ENCODE measurements at regions not wholly inside any gene's neighbourhood (a gene's known extent, or its start where the extent isn't known, plus 50 kb on each side); places are given as distances from the start of the nearest gene placed in this dataset.

- no peak overlapping the region for H3K4me3 ChIP-seq (ENCODE audit: low read length)
- no peaks in the 10 kb centered on the region for H3K36me3 ChIP-seq (ENCODE audit: insufficient read depth, low read length)
- H3K27me3 ChIP-seq (ENCODE audit: insufficient read depth, low read depth, low read length), result no peaks in the 10 kb centered on the region
- H3K9ac ChIP-seq (ENCODE audit: low read length), result no peak overlapping the region
- no peaks in the 10 kb centered on the region for H3K79me2 ChIP-seq (replicated peaks; ENCODE audit: insufficient read depth, low read length)
- no peaks in the 10 kb centered on the region for H3K9me3 ChIP-seq (ENCODE audit: low read length)
- H3K4me2 ChIP-seq (ENCODE audit: low read length), result no peak overlapping the region
- no peak overlapping the region for H3K27ac ChIP-seq (ENCODE audit: low read length)
- no peak for TF ChIP-seq EZH2 (IDR thresholded peaks at IDR 0.05; ENCODE audit: borderline replicate concordance, insufficient read depth, low read length, poor library complexity, severe bottlenecking)
- no peak for TF ChIP-seq EP300 (conservative IDR thresholded peaks at IDR 0.05; ENCODE audit: poor library complexity, severe bottlenecking)
- TF ChIP-seq MXI1 (conservative IDR thresholded peaks at IDR 0.05; ENCODE audit: poor library complexity, severe bottlenecking), result no peak
- no peak for TF ChIP-seq SMC3 (conservative IDR thresholded peaks at IDR 0.05; ENCODE audit: poor library complexity)
- TF ChIP-seq CTCF (IDR thresholded peaks at IDR 0.05; ENCODE audit: poor library complexity, severe bottlenecking), result no peak
- no peak overlapping the region for H2AFZ ChIP-seq (ENCODE audit: low read depth, low read length)
- H4K20me1 ChIP-seq (ENCODE audit: insufficient read depth), result no peaks in the 10 kb centered on the region
- H3K9me2 ChIP-seq (ENCODE audit: insufficient read depth, low read length), result no peaks in the 10 kb centered on the region
- H3F3A ChIP-seq (ENCODE audit: insufficient read depth, low read length, poor library complexity, severe bottlenecking), result no peaks in the 10 kb centered on the region
Measured at GRCh38 chr1:81478219-81478618, 322.5 kb upstream of the ADGRL2 start.

GRCh38 chr1:81477710-81478109 is 323.0 kb upstream of the ADGRL2 start:
- Histone ChIP-seq H3K9me3 (ENCODE audit: low read length) (no peaks in the 10 kb centered on the region), H3K79me2 (replicated peaks; ENCODE audit: insufficient read depth, low read length) (no peaks in the 10 kb centered on the region), H3K4me2 (ENCODE audit: low read length) (no peak overlapping the region), H3K9me2 (ENCODE audit: insufficient read depth, low read length) (no peaks in the 10 kb centered on the region), H3K36me3 (ENCODE audit: insufficient read depth, low read length) (no peaks in the 10 kb centered on the region), H3K27me3 (ENCODE audit: insufficient read depth, low read depth, low read length) (no peaks in the 10 kb centered on the region), H3K4me3 (ENCODE audit: low read length) (no peak overlapping the region), H3K9ac (ENCODE audit: low read length) (no peak overlapping the region), H4K20me1 (ENCODE audit: insufficient read depth) (no peaks in the 10 kb centered on the region), H2AFZ (ENCODE audit: low read depth, low read length) (no peak overlapping the region), H3K27ac (ENCODE audit: low read length) (no peak overlapping the region), H3F3A (ENCODE audit: insufficient read depth, low read length, poor library complexity, severe bottlenecking) (no peaks in the 10 kb centered on the region)
- TF ChIP-seq CTCF (IDR thresholded peaks at IDR 0.05; ENCODE audit: poor library complexity, severe bottlenecking) (no peak), REST (IDR thresholded peaks at IDR 0.05; ENCODE audit: borderline replicate concordance) (no peak), MXI1 (conservative IDR thresholded peaks at IDR 0.05; ENCODE audit: poor library complexity, severe bottlenecking) (no peak)

Measured in neural cell (in vitro differentiated cells).